Skeletal muscle satellite cell (primary cell): ENCODE measurements at regions not wholly inside any gene's neighbourhood (a gene's known extent, or its start where the extent isn't known, plus 50 kb on each side); places are given as distances from the start of the nearest gene placed in this dataset.

ENCODE experiments used
- H3K27me3 ChIP-seq: 2 replicates; pipeline ENCODE4 v1.7.0; 2013; ENCODE audit warnings: low read length; ENCODE audit not compliant: control insufficient read depth, insufficient read depth
- H3K36me3 ChIP-seq: 2 replicates; pipeline ENCODE4 v1.7.0; 2013; ENCODE audit warnings: mild to moderate bottlenecking, control low read depth, low read length; ENCODE audit not compliant: insufficient read depth
- H3K4me1 ChIP-seq: 2 replicates; pipeline ENCODE4 v1.7.0; 2013; ENCODE audit warnings: low read length; ENCODE audit not compliant: control insufficient read depth, insufficient read depth
- H3K4me2 ChIP-seq: 2 replicates; pipeline ENCODE4 v1.7.0; 2013; ENCODE audit warnings: mild to moderate bottlenecking, low read length
- H3K4me3 ChIP-seq: 2 replicates; pipeline ENCODE4 v1.7.0; 2013; ENCODE audit warnings: low read length
- H3K9ac ChIP-seq: 2 replicates; pipeline ENCODE4 v1.7.0; 2013; ENCODE audit warnings: mild to moderate bottlenecking, low read depth, low read length, moderate library complexity
- H3K9me3 ChIP-seq: replicated peaks from 2 replicates; pipeline ENCODE4 v1.7.0; 2013; ENCODE audit warnings: mild to moderate bottlenecking, control low read depth, low read length

DNA sequence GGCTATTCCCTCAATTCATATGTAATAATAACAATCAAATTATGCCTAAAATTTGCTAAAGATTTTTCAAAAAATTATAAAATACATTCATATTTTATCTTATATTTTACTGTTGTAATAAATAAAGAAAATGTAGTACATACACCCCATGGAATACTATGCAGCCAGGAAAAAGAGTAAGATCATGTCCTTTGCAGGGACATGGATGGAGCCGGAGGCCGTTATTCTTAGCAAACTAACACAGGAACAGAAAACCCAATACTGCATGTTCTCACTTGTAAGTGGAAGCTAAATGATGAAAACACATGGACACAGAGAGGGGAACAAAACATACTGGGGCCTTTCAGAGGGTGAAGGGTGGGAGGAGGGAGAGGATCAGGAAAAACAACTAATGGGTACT, 584.2 kb upstream of the MMS22L start:
- Histone ChIP-seq H3K4me3 (no peak overlapping the region), H3K4me1 (no peaks in the 10 kb centered on the region), H3K27me3 (no peaks in the 10 kb centered on the region), H3K9ac (no peak overlapping the region), H3K4me2 (no peak overlapping the region), H3K36me3 (no peaks in the 10 kb centered on the region), H3K9me3 (no peaks in the 10 kb centered on the region)

GRCh38 chr6:97870273-97870672, 587.3 kb upstream of the MMS22L start:
- H3K4me2 ChIP-seq, result no peak overlapping the region
- no peaks in the 10 kb centered on the region for H3K27me3 ChIP-seq
- no peak overlapping the region for H3K9ac ChIP-seq
- H3K9me3 ChIP-seq, result no peaks in the 10 kb centered on the region
- no peaks in the 10 kb centered on the region for H3K4me1 ChIP-seq
- no peak overlapping the region for H3K4me3 ChIP-seq
- no peaks in the 10 kb centered on the region for H3K36me3 ChIP-seq

- Histone ChIP-seq H3K36me3 (no peaks in the 10 kb centered on the region), H3K4me1 (no peaks in the 10 kb centered on the region), H3K4me2 (no peak overlapping the region), H3K27me3 (no peaks in the 10 kb centered on the region), H3K9me3 (no peaks in the 10 kb centered on the region), H3K9ac (no peak overlapping the region), H3K4me3 (no peak overlapping the region)
Measured at GRCh38 chr6:97876711-97877110, 593.7 kb upstream of the MMS22L start.

DNA sequence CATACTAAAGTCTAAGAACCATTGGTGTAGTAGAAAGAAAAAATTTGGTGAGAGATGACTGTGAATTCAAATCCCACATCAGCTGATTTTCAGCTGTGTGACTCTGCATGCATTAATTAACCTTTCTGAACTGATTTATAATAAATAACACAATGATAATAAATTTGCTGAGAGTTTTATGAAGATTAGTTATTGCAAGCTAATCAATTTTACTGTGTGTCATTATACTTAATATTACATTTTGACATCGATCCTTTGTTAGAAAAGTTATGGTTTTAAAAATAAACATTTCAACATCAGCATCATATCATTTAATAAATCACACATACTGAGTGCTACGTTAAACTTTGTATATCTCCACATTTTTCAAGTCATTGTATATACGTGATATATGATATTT, 599.7 kb upstream of the MMS22L start:
- Histone ChIP-seq H3K36me3 (no peaks in the 10 kb centered on the region), H3K4me2 (no peak overlapping the region), H3K9me3 (no peaks in the 10 kb centered on the region), H3K4me1 (no peaks in the 10 kb centered on the region), H3K27me3 (no peaks in the 10 kb centered on the region), H3K4me3 (no peak overlapping the region), H3K9ac (no peak overlapping the region)

DNA sequence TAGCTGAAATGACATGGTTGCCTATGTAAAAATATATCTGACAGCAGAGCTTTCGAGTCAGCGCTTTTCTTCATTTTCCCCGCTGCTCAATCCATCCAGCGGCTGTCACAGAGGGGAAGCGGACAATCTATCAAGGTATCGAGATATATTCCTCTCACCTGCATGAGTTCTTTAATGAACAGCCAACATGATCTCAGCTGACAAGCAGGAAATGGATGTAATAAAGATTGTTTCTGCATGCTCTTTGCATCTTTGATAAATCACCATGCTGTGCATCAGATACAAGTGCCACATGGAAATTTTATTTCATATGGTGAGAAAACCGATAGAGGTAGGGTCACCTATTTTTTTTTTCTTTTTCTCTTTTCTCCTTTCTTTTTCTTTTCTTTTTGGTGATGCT, 602.3 kb upstream of the MMS22L start:
- Histone ChIP-seq H3K4me2 (no peak overlapping the region), H3K27me3 (no peaks in the 10 kb centered on the region), H3K36me3 (no peaks in the 10 kb centered on the region), H3K4me1 (no peaks in the 10 kb centered on the region), H3K9me3 (no peaks in the 10 kb centered on the region), H3K4me3 (no peak overlapping the region), H3K9ac (no peak overlapping the region)

DNA sequence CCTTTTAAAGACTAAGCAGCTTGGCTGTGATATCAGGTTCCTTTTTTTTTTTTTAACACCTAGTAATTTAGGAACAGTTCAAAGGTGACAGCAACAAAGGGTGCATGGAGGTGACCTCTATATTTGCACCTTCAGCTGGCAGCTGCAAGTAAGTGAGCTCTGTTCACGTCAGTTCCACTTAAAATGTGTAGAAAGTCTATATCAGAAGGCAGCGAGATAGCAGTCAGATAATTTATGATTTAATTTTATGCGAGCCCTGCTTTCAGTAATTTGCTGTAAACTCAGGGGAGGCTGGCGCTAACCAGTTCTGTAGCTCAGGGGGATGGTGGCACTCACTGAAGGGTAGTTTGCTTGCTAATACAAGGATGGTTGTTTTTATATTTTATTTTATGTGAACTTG, 602.8 kb upstream of the MMS22L start:
- H3K27me3 ChIP-seq, result no peaks in the 10 kb centered on the region
- no peaks in the 10 kb centered on the region for H3K9me3 ChIP-seq
- H3K4me3 ChIP-seq, result no peak overlapping the region
- H3K9ac ChIP-seq, result no peak overlapping the region
- H3K4me2 ChIP-seq, result no peak overlapping the region
- H3K36me3 ChIP-seq, result no peaks in the 10 kb centered on the region
- no peaks in the 10 kb centered on the region for H3K4me1 ChIP-seq

DNA sequence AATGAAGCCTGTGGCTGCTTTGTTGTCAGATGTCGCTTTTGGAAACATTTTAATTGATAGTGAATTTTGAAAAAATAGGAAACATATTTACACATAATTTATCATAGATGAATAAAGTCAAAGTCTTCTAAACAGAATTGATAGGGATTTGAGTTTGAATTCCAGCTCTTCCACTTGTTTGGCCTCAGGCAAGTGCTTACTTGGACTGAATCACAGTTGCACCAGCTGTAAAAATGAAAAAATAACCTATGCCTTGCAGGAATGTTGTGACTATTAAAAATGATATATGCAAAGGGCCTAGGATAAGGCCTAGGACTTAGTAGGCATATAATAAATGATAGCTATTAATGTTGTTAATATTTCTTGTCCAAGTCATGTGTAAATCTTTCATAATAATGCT, 618.5 kb upstream of the MMS22L start:
- no peaks in the 10 kb centered on the region for H3K4me1 ChIP-seq
- no peak overlapping the region for H3K4me2 ChIP-seq
- H3K9ac ChIP-seq, result no peak overlapping the region
- H3K27me3 ChIP-seq, result no peaks in the 10 kb centered on the region
- H3K4me3 ChIP-seq, result no peak overlapping the region
- no peaks in the 10 kb centered on the region for H3K9me3 ChIP-seq
- H3K36me3 ChIP-seq, result no peaks in the 10 kb centered on the region

DNA sequence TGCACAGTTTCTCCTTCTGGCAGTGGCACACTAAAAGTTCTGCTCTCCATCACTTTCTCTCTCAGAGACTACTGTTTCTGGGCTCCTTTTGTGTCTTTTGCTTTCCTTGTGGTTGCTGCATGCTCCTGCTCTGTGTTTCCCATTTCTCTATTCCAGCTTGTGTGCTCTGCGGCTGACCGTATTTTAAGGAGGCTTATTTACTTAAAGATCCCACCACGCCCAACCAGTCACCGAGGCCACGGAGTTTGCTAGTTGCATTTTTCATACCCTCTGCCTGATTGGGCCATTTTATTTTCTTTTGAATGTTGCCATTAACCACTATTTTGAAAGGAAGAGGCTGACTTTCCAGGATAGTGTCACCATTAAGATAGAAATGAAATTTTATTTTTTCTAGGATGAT, 626.4 kb upstream of the MMS22L start:
- Histone ChIP-seq H3K9ac (no peak overlapping the region), H3K4me3 (no peak overlapping the region), H3K36me3 (no peaks in the 10 kb centered on the region), H3K9me3 (no peaks in the 10 kb centered on the region), H3K4me1 (no peaks in the 10 kb centered on the region), H3K27me3 (no peaks in the 10 kb centered on the region), H3K4me2 (no peak overlapping the region)

DNA sequence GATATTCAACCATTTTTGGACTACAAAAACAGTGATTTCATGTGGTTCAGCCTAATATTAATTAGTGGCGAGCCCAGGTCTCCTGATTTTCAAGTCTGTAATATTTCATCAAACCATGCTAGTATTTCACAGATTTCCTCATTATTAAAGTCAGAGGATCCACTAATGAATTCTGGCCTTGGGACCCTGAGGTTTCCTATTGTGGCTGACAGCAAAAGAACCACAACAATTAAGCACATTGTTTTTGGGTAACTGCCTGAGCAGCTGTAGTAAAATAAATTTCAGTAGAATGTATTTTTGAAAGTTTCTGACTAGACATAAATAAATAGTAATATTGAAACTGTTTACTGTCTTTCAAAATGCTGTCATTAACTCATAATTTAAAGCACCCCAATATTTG, 630.7 kb upstream of the MMS22L start:
- Histone ChIP-seq H3K4me3 (no peak overlapping the region), H3K4me1 (no peaks in the 10 kb centered on the region), H3K9ac (no peak overlapping the region), H3K36me3 (no peaks in the 10 kb centered on the region), H3K27me3 (no peaks in the 10 kb centered on the region), H3K9me3 (no peaks in the 10 kb centered on the region), H3K4me2 (no peak overlapping the region)

GRCh38 chr6:97914912-97915311, 631.9 kb upstream of the MMS22L start:
- Histone ChIP-seq H3K4me2 (no peak overlapping the region), H3K36me3 (no peaks in the 10 kb centered on the region), H3K27me3 (no peaks in the 10 kb centered on the region), H3K9ac (no peak overlapping the region), H3K4me3 (no peak overlapping the region), H3K4me1 (no peaks in the 10 kb centered on the region), H3K9me3 (no peaks in the 10 kb centered on the region)

- Histone ChIP-seq H3K36me3 (no peaks in the 10 kb centered on the region), H3K4me2 (no peak overlapping the region), H3K9me3 (no peaks in the 10 kb centered on the region), H3K9ac (no peak overlapping the region), H3K4me1 (no peaks in the 10 kb centered on the region), H3K27me3 (no peaks in the 10 kb centered on the region), H3K4me3 (no peak overlapping the region)
Measured at GRCh38 chr6:97915537-97915936, 632.5 kb upstream of the MMS22L start.

DNA sequence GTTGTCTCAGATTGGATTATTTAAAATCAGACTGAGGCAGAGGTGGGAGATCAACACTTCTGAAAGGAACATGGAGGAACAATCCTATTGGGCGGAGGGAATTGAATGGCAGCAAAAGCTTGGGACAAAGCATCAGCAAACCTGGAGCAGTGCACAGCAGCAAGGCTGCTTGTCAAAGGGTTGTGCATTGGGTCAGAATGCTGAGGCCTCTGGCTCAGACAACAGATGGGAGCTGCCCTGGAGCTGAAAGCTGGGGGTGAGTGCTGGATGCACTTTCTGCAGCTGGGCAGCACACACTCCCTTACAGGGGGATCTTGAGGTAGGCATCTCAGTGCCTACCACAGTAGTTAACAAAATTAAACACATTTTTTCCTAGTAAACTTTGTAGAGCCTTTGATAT, 634.4 kb upstream of the MMS22L start:
- Histone ChIP-seq H3K27me3 (no peaks in the 10 kb centered on the region), H3K4me3 (no peak overlapping the region), H3K9me3 (no peaks in the 10 kb centered on the region), H3K4me2 (no peak overlapping the region), H3K36me3 (no peaks in the 10 kb centered on the region), H3K4me1 (no peaks in the 10 kb centered on the region), H3K9ac (no peak overlapping the region)

DNA sequence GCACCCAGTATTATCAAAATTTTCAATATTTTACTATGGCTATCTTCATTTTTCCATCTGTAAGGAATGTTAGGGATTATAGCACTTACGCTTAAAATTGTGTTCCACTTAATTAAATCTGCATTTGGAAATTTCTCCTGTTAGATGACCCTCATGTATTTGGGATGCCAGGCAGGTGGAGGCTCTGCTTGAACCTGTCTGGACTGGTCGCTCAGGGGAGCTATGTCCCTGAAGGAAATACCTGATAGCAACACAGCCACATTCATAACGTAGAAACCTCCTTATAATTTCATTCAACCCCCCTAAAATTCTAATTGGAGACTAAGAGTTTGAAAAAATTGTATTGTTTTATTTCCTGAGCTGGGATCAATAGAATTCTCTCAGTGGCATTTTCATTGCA, 636.0 kb upstream of the MMS22L start:
- H3K9me3 ChIP-seq, result no peaks in the 10 kb centered on the region
- no peak overlapping the region for H3K4me2 ChIP-seq
- H3K36me3 ChIP-seq, result no peaks in the 10 kb centered on the region
- no peaks in the 10 kb centered on the region for H3K4me1 ChIP-seq
- H3K4me3 ChIP-seq, result no peak overlapping the region
- H3K27me3 ChIP-seq, result no peaks in the 10 kb centered on the region
- H3K9ac ChIP-seq, result no peak overlapping the region
